ENCODE measurements at regions not wholly inside any gene's neighbourhood (a gene's known extent, or its start where the extent isn't known, plus 50 kb on each side); places are given as distances from the start of the nearest gene placed in this dataset.

DNA sequence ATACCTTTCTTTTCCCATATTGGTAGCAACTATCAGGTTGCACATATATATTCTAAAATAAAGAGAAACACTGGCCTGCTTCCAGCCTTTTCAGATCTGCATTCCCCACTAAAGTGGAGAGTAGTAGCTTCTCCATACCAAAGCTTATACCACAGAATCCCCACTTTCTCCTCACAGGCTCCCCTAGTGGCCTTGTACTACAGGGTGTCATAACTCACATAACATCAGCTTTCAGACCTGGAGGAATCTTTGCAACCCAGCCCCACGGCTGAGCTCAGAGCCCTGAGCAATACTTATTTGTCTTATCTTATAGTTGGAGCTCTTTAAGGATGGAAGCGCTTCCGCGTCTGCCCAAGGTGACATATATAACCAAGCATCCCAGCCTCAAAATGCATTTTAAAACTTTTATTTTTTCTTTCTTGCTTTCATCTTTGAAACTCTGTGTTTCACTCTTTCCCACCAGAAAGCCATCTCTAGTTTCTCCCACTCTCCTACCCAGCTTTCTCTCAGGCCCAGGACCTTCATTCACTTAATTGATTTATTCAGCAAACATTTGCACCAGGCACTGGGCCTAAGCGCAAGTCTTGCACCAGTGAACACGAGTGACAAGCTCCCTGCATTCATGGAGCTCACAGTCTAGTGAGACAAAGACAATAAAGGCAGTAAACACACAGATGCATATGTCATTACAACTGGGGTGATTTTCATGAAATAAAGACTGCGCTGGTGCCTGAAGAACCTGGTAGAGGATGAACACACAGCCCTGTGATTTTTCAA, 254.7 kb downstream of the IPO8 start:
- no peak overlapping the region for H3K4me3 ChIP-seq (ENCODE audit: low read depth, low read length)

DNA sequence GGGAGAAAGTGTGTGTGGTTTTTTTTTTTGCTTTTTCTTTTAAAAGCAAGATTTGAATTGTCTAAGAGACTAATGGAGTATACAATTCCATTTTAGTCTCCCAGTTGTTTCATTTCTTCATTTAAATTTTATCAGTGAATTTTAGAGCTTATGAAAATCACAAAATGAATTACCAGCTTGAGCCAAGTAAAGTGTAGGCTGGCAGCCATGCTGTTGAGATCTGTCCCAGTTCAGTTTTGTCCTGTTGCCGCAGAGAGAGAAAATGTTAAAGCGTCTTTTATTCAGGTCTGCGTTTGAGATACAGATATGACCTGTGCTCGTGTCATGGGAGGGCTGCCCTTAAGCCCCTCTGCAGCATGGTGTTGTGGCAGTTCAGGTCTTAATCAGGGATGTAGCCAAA, 256.5 kb downstream of the IPO8 start:
- no peak overlapping the region for H3K4me3 ChIP-seq (ENCODE audit: low read depth, low read length)

DNA sequence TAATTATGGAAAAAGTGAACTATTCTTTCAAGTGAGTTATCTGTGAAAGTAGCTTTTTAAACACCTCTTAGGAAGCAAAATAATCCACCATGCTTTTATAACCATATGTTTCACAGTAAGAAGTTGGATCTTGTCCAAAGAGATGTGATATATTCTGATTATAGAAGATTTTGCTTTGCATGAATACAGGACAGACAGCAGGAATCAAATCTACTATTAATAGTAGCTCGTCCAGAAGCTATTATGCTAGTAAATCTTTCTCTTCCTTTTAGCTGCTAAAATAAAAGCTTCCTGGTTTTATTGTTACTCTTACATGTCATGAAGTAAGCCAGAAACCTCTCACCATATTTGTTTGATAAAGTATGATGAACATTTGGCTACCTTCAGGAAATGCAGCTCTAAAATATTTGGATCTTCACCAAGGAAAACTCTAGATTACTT, 257.0 kb downstream of the IPO8 start:
- H3K4me3 ChIP-seq (ENCODE audit: low read depth, low read length), result no peak overlapping the region

DNA sequence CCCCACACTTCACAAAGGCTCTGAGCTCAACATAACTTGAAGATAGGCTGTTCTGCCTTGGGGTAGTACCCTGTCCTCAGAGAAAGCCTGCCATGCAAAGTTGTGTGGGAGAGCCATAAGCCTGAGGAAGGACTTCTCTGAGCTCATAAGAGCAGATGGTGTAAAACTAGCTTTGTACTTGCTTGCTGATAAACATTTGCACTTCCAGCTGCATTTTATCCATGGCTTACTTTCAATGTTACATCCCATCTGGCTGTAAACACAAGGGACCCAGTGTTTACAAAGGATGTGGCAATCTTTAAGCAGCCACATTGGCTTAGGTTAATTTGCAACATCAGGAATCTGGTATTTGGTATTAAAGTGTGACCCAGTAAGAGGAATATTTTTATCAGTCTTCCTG, 258.1 kb downstream of the IPO8 start:
- no peak overlapping the region for H3K4me3 ChIP-seq (ENCODE audit: low read depth, low read length)

DNA sequence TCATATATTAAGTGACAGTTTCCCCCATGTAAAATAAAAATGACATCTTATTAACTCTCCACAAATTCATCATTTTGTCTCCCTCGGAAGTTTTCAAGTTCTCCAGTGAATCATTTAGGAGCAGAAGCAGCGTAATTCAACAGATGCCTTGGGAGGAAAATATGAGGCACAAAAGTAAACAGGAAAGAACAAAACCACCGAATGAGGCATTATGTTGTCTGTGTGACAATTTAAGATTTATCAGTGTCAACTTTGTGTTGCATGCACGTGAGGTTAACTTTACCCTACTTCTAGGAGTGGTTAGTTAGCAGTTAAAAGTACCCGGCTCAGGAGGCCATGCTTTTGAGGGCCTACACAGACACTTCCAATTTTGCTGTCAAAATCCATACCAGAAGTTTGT, 258.6 kb downstream of the IPO8 start:
- H3K4me3 ChIP-seq (ENCODE audit: low read depth, low read length), result no peak overlapping the region

DNA sequence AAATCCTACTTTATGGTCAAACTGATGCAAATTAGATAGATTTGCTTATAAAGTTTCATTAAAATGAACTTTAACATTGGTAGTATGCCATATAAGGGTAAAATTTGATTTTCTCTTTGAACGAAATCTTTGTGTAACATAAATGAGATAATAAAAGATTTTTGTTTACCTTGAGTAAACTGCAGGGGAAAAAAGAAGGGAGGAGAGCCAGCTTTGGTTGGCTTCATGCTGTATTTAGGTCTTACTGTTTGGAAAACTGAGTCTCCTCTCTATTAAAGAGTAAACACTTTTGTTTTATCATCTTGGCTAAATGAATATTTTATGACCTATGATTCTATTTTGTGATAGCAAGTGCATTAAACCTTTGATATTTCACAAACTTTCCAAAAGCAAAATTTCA, 267.6 kb downstream of the IPO8 start:
- no peak overlapping the region for H3K4me3 ChIP-seq (ENCODE audit: low read depth, low read length)

DNA sequence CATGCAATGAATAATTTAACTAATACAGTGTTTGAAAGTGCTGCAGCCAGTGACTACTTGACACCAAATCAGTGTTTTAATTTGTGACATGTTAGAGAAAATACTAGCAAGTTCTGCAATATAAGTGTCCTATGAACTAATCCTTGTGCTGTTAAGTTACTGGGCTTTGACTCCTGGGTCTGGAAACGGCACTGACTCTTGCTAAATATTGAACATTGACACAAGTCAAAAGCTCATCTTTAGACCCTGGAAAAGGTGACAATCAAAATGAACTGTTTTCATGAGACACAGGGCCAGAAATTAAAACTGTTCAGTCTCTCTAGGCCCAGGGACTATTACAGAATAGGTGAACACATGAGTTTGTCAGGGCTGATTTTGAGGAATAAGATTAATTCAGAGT, 268.1 kb downstream of the IPO8 start:
- no peak overlapping the region for H3K4me3 ChIP-seq (ENCODE audit: low read depth, low read length)

DNA sequence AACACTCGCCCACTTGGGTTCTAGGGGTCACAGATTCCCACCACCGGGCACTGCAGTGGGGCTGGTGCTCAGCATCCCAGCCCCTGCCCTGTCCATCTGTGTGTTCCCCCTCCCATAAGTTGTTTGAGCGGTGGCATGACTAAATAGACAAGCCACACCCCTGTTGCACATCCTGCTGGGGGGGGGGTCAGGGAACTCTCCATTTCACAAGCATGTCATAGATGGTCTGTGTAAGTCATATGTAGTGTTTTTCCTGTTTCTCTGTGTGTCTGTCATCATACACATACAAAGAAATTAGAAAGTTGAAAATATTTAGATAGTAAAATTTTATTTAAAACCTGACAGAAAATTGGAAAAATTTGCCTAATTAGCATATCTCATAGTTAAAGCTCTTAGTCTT, 270.2 kb downstream of the IPO8 start:
- no peak overlapping the region for H3K4me3 ChIP-seq (ENCODE audit: low read depth, low read length)

DNA sequence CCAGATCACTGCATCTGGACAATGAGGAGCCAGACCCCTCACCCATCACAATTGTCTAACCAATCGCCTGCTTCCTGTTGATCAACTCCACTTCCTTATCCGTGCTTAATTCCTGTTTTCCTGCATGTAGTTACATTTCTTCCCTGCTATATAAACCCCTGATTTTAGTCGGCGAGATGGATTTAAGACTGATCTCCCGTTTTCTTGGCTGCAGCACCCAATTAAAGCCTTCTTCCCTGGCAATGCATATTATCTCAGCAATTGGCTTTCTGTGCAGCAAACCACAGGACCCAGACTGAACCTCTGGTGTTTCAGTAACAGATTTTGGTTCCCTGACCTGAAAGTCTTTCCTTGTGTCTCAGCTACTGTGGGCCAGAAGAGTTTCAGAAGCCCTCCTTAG, 272.3 kb downstream of the IPO8 start:
- H3K4me3 ChIP-seq (ENCODE audit: low read depth, low read length), result no peak overlapping the region

DNA sequence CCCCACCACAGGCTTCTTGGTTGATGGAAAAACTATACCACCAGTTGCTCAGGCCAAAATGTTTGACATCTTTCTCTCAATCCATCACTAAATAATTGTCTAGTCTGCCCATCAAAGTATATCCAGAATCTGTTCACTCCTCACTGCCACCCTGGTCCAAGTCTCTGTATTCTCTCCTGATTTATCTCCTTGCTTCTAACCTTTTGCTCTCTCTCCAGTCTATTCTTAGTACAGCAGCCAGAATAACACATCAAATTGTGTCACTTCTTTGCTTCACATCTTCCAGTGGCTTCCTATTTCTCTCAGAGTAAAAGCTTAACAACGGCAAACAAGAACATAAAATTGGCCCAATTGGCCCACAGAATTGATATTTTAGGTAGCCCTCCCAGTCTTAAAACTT, 272.8 kb downstream of the IPO8 start:
- no peak overlapping the region for H3K4me3 ChIP-seq (ENCODE audit: low read depth, low read length)

DNA sequence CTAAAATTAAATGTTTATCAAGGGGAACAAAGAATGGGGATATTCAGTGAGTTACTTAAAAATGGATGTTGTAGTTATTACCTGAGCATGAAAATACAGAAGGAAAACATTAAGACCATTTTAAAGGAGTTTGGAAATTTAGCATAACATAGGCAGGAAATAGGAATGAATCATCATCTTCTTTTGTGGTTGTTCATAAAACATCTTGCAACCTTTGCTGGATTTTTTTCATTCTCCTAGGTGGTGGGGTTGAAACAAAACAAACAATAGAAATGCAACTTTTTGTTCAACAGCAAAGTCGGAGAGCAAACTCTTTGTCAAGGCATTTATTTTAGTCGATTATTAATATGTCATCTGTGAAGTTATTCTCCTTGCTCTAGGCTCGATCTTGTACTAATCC, 275.1 kb downstream of the IPO8 start:
- no peak overlapping the region for H3K4me3 ChIP-seq (ENCODE audit: low read depth, low read length)

DNA sequence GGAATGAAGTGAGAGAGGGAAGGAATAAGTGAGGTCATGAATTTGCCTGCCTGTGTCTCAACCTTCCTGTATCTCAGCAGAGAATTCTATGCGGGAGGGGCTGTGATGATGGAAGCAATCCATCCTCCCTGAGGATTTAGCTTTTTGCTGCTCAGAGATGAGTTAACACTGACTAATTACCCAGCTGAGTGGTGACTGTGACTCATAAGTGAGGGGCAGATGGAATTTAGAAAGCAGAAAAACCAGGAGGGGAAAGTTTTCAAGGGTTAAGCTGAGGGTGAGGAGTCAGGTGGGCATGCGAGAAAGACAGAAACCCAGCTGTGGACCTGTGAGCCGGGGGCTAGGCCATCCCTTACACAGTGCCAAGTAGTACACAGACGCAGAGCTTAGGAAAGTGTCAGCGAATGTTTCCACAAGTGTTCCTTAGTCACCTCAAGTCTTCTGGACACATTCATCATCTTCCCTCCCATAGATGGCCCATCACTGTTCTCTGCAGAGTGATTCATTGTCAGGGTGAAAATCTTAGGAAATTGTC, 277.9 kb downstream of the IPO8 start:
- H3K4me3 ChIP-seq (ENCODE audit: low read depth, low read length), result no peak overlapping the region

DNA sequence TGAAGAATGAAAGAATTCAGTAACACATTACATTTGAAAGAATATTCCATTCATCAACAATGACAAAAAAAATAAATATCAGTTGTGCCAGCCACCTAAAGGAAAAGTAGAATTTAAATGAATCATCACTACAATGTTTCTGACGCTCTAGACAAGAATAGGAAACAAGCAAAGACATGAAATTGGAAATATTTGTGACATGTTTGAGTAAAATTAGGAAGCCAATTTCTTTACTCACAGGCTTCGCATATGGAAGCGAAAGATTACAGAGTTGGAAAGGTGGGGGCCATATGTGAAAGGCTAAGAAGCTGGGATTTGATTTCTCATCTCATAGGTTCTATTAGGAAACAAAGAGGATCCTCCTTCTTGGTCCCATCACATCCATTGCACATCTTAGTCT, 279.0 kb downstream of the IPO8 start:
- no peak overlapping the region for H3K4me3 ChIP-seq (ENCODE audit: low read depth, low read length)

DNA sequence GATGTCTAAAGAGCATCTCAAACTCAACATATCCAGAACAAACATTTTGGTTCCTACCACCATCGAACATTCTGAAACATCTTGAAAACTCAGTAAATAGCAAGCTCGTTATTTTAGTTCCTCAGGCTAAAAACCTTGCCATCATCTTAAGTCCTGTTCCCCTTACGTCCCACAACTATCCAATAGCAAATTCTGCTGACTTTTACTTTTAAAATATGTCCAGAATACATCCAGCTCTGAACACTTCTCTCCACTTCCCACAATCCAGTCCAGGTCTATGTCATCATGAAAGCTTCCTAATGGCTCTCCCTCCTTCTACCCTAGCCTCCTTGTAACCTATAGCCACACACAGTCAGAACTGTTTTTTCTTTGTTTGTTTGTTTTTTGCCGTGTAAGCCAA, 279.9 kb downstream of the IPO8 start:
- no peak overlapping the region for H3K4me3 ChIP-seq (ENCODE audit: low read depth, low read length)

DNA sequence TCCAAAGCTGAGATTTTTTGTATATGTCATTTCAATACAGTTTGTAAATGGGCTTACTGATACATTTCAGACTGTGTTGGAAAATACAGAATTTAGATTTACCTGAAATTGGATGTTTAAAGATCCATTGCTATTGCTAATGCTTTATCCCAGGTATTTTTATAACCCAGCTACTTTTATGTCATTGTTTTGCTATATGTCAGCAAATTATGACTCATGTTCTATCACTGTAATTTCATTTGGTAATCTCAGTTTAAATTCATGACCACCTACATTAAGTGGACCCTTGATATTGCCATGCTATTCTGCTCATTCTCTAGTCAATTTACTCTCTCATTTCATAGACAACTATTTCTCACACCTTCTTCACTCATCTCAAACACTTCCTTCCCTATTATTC, 281.2 kb downstream of the IPO8 start:
- H3K4me3 ChIP-seq (ENCODE audit: low read depth, low read length), result no peak overlapping the region

DNA sequence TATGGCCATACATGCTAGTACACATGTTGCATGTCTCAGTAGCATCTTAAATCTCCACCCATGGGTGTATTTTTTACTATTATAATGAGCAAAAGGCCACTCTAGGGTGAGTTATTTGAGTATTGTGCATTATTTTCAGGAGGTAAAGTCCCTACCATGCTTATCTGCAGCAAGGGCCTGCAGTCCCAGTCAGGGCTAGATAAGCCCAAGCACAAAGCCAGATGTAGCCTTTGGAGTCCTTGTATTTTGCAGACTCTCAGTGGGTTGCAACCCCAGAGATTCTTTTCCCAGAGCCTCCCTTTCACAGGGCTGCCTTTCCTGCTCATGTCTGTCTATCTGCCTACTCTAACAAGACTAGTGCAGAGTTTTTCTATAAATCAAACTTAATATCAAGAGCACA, 295.3 kb downstream of the IPO8 start:
- H3K4me3 ChIP-seq (ENCODE audit: low read depth, low read length), result no peak overlapping the region

DNA sequence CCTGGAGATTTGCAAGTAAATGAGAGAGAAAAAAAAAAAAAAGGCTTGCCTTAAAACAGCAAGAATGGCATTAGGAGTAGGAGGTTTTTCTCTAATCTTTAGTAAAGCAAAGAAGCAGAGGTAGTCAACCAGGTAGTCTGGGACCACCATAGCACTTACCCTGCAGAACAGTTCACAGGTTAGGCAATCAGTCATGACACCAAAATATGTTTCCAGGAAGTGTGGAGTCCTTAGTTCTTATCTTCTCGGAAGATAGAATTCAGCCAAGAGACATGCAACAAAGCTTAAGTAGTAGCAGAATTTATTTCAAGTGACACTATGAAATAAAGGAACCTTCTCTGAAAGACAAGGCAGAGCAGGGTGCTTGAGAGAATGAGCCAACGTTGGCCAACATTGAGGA, 295.8 kb downstream of the IPO8 start:
- H3K4me3 ChIP-seq (ENCODE audit: low read depth, low read length), result no peak overlapping the region

DNA sequence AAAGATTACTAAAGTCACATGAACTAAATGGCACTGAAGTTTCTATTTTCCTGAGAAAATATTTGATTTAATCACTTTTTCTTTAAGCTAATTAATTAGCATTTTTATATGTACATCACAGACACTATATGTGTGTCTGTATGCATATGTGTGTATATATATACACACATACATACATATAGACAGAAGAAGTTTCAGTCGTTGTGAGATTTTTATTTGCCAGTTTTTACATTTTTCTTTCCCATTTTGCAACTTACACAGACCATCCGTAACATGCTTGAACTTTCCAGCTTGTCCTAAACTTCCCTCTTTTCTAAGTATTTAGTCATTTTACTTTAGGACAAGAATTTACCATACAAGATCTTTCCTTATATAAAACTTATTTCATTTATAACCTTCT, 299.1 kb downstream of the IPO8 start:
- H3K4me3 ChIP-seq (ENCODE audit: low read depth, low read length), result no peak overlapping the region

DNA sequence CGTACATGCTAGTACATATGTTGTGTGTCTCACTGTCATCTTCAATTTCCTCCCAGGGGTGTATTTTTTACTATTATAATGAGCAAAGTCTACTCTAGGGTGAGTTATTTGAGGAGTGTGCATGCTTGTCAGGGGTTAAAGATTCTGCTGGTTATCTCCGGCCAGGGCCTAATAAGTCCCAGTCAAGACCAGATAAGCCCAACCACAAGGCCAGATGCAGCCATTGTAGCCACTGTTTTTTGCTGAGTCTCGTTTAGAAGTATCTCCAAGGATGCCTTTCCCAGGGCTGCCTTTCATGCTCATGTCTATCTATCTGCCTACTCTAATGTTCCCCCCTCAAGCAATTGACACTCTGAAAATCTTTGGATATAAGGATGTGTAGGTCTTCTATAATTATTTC, 300.5 kb downstream of the IPO8 start:
- H3K4me3 ChIP-seq (ENCODE audit: low read depth, low read length), result no peak overlapping the region

DNA sequence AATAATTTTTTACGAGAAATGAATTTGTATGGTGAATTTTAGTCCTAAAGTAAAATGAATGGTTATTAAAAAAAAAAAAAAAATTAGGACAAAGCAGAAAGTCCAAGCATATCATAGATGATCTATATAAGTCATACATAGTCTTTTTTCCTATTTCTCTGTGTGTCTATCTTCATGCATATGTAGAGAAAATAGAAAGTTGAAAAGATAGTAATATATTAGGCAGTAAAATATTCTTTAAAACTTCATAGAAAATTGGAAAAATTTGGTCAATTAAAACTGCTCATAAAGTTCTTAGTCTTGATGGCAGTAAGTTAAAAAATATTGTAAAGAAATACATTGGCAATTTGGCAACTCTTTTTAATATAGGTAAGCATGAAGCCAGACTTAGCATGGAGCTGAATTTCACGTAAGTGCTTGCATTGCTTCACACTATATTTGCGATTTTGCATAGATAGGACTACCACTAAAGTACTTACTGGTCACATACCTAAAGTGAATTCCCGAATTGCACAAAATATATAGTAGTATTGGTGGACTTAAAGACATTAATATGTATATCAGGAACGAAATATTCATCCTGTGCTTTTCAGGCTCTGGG, 303.8 kb downstream of the IPO8 start:
- H3K4me3 ChIP-seq (ENCODE audit: low read depth, low read length), result no peak overlapping the region

DNA sequence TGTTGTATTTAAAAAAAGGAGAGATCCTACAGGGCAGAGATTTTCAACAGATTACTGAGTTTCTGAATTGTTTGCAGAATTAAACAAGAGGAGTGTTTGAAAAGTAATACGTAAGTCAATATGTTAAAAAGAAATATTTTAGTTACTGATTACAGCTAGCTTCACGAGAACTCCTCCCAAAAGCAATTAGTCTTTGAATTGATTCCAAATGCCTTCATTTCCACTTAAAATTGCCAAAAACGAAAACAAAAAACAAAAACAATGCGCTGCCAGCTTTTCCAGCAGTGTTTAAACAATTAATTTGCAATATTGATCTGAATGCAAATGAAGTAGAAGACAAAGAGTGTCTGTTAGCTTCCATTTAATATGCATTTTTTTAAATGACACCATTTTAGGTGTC, 310.0 kb downstream of the IPO8 start:
- no peak overlapping the region for H3K4me3 ChIP-seq (ENCODE audit: low read depth, low read length)

DNA sequence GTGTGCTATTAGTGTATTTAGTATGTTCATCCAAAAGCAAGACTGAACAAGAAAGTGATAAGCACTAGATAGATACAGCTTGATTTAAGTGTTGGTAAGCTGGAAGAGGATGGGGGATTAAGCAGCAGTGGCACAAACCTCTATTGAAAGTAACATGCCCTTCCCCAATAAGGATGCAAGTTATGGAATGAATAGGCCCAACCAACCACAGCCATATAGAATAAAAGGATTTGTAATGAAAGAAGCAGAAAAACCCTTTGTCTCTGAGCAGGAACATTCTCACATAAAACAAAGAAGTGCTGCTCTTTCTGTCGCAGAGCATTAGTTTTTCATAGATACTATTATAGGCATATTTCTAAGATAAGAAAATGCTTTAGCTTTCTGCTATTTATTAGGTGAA, 310.7 kb downstream of the IPO8 start:
- H3K4me3 ChIP-seq (ENCODE audit: low read depth, low read length), result no peak overlapping the region

DNA sequence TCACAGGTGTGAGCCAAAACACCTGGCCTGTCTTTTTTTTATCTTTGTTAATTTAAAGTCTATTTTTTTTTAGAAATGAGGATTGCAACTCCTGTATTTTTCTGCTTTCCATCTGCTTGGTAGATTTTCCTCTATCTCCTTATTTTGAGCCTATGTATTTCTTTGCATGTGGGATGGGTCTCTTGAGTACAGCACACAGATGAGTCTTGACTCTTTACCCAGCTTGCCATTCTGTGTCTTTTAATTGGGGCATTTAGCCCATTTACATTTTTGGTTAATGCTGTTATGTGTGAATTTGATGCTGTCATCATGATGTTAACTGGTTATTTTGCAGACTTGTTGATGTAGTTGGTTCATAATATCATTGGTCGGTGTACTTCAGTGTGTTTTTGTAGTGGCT, 317.4 kb downstream of the IPO8 start:
- H3K4me3 ChIP-seq (ENCODE audit: low read depth, low read length), result no peak overlapping the region
